HL-60 (cell line): ENCODE measurements at regions not wholly inside any gene's neighbourhood (a gene's known extent, or its start where the extent isn't known, plus 50 kb on each side); places are given as distances from the start of the nearest gene placed in this dataset.

Experiments used
- CTCF ChIP-seq: IDR thresholded peaks from one replicate; pipeline ENCODE4 v1.5.1; 2011; ENCODE audit warnings: low read length, control low read depth, inconsistent platforms; ENCODE audit not compliant: insufficient read depth
- POLR2AphosphoS5 ChIP-seq: IDR thresholded peaks from 2 replicates; pipeline ENCODE4 v1.6.1; 2012; ENCODE audit warnings: low read depth

- TF ChIP-seq CTCF (no peak), POLR2AphosphoS5 (no peak)
These were observed 429.3 kb upstream of the CADM1 start for GRCh38 chr11:115933564-115933963.
